GM19324 (cell line): ENCODE measurements at regions not wholly inside any gene's neighbourhood (a gene's known extent, or its start where the extent isn't known, plus 50 kb on each side); places are given as distances from the start of the nearest gene placed in this dataset.

Experiments used
- ATAC-seq: cut with Tn5 transposase; IDR thresholded peaks from one replicate; pipeline ENCODE4 v1.9.1; 2021; ENCODE audit warnings: mild to moderate bottlenecking, moderate library complexity; ENCODE audit not compliant: unreplicated experiment, low FRiP score

DNA sequence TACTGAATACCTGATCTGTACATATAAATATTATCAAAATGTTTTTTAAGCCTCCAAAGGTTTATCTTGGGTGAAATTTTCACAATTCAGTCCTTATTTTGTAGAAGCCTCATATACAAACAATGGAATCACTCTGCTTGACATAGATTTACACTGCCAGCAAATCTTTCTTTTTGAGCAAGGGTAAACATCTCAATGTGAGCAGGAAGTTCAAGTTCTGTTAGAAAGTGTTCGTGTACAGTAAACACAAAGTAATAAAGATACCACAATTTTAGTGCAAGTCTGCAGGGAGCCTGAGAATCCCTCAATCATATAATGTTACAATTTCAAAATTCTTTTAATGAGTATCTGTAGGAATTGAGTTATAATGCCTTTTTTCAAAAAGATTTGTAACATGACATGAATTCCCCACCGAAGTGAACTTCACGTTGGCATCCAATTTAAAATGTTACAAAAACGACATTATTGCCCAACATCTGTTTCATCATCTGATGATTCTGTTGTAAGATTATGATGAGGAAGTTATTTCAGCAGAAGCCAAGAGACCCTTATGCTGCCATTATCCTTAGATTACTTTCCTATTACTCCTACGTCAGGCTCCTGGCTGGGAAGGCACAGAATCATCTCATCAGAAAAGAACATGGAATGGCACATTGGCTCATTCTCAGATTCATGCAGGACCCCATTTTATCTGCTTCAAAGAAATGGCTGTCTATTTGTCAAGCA is 283.9 kb upstream of the ACVR2A start:
- ATAC-seq, result no peak

DNA sequence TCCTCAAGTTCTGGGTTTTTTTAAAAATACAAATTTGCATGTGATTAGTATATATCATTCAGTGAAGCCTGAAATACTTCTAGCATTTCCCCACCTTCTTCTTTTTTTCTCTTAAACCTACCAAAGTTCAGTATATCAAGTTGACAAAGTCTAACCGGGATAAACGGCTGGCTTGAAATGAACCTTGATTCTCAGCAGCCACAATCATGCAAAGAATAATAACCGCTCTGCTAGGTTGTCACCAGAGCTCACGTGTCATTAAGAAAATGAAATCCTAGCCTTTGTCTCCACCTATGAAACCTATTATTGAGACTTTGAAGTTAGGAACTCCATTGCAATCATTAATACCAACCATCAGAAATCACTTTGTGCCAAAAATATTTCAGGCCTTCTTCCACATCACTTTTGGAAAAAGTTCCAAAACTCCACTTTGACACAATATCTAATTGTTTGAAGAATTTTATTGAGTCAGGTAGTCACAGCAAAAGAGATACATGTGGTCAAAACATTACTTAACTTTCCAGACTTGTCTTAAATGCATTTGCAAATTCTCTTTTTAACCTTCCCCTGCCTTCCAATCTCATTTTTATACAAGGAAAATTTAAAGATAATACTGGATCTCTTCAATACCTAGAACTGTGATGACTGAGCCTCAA is 285.6 kb upstream of the ACVR2A start:
- no peak for ATAC-seq

DNA sequence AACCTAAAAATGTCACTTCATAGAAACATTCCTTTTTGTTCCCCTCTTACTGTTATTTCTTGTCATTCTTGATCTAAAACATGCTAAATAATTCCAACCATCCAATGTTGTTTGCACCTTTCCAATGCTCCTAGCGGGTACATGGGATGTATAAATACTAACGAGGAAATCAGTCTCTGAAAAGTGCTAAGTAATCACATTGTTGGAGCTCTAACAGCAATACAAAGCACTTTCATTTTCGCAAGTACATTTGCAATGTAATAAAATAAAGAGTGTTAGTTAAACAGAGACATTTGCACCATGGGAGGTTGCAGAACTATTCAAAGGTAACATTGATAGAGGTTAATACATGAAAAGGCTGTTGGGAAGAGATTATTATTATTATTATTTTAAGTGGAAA is 286.2 kb upstream of the ACVR2A start:
- no peak for ATAC-seq

DNA sequence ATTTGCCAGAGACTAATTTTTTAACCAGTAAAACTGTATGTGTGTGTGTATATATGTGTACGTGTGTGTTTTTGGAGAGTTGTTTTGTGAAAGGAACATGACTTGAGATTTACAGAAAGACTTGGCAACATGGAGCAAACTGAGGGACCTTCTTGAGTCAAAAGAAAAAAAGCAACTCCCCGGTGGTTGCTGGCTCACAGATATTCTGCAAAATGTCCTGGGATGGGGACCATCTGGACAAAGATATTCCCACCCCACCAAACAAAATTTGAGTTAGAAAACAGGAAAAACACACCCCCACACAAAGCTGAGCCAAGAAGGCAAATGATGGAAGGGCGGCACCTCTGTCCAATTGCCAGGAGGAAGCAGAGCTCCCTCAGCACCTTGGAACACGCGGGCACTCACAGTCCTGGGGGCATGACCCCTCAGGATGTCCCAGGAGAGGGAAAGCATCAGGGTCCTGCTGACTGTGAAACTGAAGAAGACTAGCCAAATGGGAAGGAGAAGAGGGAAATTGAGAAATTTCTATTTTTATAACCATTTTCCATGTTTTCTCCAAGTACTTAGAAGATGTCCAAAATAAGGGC is 290.2 kb upstream of the ACVR2A start:
- ATAC-seq, result no peak

DNA sequence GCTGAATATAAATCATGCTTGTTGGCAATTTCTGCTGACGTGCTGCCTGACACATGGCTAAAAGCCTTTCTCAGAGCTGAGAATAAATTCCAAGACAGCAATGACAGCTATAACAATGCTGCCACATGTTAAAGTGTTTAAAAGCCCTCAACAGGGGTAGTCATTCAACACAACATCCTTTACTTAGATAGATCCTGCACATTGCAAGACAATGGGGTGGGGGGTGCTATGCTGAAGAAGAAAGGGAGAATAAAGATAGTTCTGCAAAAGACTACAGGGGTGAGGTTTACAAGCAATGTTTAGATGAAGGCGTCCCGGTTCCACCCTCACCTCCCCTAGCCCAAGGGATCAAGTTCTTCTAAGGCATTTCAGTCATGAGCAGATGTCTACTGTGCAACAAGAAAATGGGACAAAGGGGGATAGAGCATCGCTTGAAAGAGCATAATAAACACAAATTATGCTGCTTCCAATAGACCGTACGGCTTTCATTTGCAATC is 291.0 kb upstream of the ACVR2A start:
- ATAC-seq, result no peak

DNA sequence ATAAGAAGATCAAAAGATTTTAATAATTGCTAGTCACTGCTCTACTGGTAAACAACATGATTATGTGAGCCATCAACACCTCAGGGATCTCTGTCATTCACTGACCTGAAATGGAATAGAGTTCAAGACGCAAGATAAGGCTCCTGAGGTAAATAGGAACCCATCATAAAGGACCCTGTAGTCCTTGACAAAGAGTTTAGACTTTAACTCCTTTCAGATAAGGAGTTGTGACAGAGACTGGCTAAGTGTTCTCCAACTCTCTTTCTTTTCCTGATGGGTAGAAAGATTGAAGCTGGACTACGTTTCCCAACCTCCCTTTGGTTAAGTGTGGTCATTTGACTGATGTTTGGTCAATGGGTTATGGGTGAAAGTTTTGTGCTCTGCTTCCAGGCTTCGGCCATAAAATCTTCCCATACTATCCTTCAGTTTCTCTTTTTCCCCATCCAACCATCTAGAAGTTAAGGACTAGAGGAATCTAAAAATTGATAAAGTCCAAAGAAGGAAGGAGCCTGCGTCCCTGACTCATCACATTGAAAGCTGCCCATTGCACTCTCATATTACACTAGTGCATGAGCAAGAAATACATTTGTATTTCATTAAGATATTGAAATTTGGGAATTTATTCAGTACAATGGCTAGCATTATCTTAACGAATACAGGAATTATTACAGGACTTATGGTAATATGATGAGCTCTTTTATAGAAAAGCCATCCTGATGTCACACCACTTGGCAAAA is 293.7 kb upstream of the ACVR2A start:
- no peak for ATAC-seq

DNA sequence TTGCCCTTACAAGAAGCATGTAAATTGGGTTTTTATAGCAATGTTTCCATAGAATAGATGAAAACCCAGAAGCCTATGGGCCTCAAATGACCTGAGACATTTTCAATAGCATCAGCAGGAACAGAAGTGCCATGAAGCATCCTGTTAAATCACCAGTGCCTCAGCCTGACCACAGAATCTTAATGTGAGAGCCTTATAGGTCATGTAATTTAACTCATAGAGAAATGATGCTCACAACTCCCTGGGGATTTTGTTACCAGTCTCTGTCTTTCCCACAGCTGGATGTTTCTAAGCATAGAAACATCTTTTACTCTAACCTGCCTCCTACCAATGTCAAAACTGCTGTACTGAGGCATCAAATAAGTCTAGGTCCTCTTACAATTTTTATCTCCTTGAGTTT is 295.8 kb upstream of the ACVR2A start:
- ATAC-seq, result no peak

DNA sequence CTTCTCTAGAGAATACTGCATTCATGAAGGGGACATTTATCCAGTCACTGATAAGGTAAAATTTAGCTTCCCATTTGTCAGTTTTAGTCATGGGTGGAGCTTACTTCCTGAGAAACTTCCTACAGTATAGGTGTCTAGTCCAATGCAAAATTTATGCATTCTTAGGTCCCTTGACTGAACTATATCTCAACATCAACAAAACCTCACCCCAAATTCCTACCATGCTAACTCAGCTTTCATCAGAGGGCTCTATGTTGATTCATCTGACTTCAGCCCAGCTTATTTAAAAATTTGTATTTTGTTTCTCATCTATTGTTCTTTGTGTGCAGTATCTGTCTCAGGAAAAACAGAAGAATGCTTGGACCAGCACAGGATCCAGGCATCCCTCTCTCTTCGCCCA is 296.4 kb upstream of the ACVR2A start:
- ATAC-seq, result no peak

DNA sequence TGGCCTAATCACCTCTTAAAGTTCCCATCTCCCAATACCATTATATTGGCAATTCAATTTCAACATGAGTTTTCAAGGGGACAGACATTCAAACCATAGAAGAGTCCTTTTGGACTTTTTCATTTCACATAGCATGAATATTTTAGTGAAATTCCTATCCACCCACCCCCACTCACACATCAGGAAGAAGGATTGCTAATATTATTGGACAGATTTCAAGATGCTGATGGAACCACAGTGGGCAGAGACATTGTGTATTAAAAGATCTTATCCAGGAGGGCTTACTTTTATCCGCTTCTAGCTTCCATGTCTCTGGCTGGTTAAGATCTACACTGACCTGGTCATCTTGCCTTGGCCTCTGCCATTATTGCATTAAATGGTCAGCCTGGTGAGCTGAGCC is 297.4 kb upstream of the ACVR2A start:
- no peak for ATAC-seq

DNA sequence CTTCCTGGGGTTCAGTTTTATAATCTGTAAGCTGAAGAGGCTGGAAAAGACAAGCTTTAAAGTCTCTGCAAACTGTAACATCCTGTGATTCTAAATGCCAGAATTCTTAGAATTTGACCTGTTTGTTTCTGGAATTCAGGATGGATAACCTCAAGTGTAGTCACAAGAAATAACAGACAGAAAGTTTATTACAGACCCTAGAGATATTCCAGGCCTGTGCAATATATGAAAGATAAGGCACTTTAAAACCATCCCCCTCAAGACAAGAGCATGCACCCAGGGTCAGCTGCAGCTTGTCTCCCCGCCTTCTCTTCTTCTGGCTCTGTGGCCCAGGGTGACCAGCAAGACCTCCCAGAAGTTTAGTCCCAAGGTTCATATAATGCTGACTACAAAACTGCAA is 298.7 kb upstream of the ACVR2A start:
- ATAC-seq, result no peak

DNA sequence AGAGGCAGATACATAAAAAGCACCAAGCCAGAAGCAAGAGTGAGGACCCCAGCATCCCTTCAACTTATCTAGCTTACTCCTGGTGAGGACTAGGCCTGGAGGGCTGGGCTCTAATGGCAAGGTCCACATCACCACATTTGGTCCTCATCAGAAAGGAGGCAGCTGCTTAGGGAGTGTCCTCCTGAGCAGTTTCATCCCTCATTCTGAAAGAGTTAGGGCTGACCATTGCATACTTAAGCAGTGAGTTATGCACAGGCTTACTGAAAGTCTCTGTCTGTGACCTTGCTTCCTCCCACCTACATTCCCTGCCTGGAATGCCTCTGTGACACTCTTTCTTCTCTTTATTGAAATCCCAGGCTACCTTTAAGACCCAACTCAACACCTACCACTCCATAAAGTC is 301.8 kb upstream of the ACVR2A start:
- ATAC-seq, result no peak

DNA sequence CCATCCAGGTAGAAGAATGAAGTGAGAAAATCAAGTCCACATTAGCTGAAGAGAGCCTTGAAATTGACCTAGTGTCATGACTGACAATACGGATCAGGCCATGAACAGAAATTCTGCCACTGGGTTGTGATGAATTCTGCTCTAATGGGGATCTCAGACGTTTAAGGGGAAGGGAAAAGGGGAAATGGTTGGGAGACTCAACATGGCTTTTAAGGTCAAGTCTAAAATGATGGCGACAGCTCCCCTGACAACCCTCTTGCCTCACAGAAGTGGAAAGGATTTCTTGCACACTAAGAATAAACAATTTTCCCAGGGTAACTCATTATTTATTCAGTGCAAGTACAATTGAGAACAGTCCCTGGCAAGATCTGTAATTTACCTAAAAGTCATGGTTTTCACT is 302.5 kb upstream of the ACVR2A start:
- no peak for ATAC-seq

DNA sequence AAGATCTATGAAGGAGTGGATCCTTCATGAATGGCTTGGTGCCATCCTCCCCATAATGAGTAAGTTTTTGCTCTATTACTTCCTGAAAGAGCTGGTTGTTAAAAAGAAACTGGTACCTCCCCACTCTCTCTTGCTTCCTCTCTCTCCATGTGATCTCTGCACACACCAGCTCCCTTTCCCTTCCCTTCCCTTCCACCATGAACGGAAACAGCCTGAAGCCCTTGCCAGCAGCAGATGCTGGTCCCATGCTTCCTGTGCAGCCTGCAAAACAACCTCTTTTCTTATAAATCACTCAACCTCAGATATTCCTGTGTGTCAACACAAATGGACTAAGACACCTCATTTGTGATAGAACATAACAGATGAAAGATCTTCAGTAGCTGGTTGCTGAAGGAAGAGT is 303.5 kb upstream of the ACVR2A start:
- no peak for ATAC-seq

DNA sequence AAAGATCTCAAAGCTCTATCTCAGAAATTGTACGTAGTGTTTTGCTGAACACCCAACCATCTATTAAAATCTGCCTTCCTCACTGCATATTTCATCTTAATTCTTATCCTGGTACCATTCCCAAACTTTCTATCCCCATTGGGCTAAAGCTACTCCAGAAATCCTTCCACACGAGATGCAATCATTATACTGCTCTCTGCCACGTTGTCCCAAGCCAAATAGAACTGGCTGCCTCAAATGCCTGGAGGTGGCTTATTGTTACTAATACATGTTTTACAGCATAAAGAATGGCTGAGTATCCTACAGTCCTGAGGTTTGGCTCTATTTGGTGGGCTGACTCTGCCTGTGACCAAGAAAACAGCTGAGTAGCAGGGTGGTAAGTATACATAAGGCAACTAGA is 306.0 kb upstream of the ACVR2A start:
- ATAC-seq, result no peak

DNA sequence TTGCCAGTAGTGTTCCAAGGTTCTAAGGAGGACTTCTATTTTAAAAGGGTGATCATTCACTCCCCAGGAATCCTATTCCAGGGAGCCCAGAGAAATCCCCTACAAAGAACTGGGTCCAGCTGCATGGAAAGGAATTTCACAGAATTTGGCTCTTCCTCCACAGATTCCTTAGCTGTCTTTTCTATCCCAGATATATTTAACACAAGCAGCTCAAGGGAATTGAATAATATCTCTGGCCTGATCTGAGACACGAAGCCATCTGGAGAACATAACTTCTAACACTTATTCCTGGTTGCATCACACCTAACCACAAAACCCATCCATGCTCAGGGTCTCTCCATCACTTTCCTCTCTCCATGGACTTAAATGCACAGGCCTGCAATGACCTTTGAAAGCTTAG is 306.7 kb upstream of the ACVR2A start:
- no peak for ATAC-seq

DNA sequence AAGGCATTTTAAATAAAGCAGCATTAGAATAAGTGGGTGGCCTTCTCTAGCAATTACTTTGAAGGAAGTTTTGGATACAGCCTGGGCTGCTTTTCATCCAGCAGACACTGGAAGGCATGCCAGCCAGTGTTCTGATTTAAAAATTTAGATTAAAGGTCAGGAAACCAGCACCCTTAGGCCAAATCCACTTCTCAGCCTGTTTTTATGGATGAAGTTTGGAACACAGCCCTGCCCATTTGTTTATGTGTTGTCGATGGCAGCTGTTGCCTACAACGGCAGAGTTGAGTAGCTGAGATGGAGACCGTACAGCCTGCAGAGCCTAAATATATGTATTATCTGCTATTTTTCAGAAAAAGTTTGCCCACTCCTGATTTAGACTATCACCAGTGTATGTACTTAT is 313.6 kb upstream of the ACVR2A start:
- ATAC-seq, result no peak

DNA sequence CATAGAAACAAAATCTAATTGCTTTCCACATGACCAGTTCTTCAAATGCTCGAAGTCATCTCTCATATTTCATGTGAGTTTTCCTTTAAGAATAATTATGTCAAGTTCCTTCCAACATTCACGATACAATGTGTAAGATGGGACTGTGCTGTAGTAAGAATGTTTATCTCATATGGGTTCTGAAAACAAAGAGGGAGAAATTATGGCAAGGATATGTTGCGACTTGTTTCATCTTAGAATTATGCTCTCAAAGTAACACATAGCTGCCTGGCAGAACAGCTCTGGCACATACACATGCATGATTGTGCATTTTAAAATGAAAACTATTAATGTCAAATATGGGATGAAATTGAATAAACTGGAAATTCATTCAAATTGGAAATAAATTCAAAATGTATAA is 314.8 kb upstream of the ACVR2A start:
- ATAC-seq, result no peak

DNA sequence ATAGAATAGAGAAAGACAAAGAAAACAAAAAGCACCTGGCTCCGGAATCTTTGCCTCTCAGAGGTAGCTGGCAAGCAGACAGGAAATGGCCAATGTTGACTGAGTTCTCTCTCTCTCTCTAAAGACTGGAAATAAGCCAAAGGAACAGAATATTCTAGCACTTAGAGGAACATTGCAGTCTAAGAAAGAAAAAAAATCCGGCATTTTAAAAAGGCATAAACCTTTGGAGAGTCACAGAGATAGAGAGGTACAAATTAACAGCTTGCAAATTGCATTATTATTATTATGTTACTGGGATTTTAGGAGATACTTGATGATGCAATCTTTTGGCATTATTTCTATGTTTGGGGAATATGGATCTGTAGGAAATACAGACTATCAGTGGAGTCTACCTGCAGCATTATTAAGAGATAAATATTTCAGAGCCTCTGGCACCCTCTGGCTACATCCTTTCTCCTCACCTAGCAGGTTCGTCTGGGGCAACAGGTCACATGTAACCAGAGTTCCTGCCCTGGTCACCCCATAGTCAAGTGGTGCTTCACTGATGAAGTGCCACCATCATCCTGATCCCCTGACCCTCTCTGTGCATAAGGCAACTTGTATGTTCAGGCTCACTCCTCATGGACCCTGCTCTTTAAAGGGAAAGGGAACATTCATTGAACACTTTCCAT is 318.9 kb upstream of the ACVR2A start:
- no peak for ATAC-seq

DNA sequence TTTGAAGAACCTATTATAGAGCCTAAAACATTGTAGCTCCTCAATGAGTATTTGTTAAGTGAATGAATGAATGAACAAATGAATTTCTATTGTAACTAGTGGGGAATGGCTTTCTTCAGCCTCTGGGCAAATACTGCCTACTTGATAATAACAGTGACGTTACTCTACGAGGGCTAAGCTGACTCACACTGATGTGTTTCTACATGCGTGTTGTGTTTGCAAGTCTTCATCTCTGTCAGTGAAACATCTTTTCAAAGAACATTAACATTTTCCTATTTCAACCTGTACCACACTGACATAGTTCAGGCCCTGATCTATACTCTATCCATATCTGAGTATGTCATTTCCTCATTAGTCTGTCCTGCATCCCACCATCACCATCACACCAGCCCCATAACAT is 319.9 kb upstream of the ACVR2A start:
- ATAC-seq, result no peak

DNA sequence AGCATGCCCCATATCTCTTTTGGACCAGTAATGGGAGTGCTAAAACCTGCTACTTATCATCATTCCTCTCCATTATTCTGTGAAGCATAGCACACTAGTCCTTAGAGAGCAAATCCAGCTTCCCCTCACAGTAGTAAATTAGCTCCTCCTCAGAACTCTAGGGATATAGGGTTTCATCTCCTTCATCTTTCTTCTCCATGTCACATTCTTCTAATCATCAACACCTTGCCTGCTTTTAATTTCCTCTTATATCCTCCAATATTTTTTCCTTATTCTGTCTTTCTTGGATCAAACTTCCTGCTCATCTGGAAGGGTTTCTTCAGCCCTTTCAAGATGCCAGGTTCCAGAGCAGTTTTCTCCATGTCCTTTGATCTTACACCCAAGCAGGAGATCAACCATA is 321.4 kb upstream of the ACVR2A start:
- ATAC-seq, result no peak

DNA sequence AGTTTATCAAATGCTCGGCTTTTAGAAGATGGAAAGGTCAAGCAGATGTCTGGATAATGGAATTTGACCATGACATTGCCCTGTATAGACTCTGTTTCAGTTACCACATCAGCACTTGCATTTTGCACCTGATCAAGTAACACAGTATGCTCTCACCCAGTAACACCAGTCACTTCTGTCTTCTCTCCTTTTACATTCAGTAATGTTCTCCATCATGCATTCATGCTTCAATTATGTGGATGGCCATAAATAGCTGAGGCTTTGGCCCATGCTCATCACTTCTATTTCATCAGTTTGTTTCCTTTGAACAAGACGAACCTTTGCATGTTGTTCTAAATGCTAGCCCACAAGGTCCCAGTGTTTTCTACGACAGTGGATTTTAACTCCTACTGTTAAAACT is 322.9 kb upstream of the ACVR2A start:
- no peak for ATAC-seq
